GM12872 (cell line): ENCODE measurements at regions not wholly inside any gene's neighbourhood (a gene's known extent, or its start where the extent isn't known, plus 50 kb on each side); places are given as distances from the start of the nearest gene placed in this dataset.

ENCODE experiments used
- CTCF ChIP-seq: IDR thresholded peaks from 3 replicates; pipeline ENCODE4 v1.5.1; 2011; ENCODE audit warnings: low read depth, mild to moderate bottlenecking, low read length, moderate library complexity; ENCODE audit not compliant: insufficient read depth

DNA sequence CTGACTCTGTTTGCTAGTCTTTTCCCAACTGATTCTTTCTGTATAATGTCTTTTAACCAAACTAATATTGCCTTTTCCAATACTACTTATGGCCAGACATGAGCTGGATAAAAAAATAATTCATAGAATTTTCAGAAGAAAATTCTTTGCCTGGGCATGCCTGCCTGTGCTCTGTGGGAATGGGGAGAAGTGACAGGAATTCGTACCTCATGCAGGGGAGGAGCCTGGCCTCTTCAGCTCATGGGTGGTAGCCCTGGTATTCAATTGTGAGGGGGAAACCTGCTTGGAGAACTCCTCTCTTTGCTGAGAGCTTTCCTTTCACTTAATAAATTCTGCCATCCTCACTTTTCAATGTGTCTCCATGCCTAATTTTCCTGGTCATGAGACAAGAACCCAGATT lies 928.8 kb downstream of the FAM181B start:
- TF ChIP-seq CTCF: no peak

DNA sequence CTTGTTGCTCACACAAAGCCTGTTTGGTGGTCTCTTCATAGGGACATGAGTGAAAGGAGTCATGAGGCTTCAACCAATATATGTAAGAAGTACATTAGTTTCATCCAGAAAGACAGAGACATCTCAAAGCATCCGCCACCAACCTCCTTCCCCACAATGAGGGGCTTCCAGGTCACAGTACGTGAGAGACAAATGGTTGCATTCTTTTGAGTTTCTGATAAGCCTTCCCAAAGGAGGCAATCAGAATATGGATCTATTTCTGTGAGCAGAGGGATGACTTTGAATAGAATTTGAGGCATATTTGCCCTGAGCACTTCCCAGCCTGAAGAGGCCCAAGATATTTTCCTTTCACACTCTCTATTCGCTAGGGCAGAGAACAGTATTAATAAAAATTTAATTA lies 931.1 kb downstream of the FAM181B start:
- no peak for TF ChIP-seq CTCF

- TF ChIP-seq CTCF: no peak
These were observed 941.2 kb downstream of the FAM181B start for GRCh38 chr11:81792416-81792815.

- TF ChIP-seq CTCF: no peak
These were observed 946.0 kb downstream of the FAM181B start for GRCh38 chr11:81787584-81788049.

- no peak for TF ChIP-seq CTCF
These were observed 961.5 kb downstream of the FAM181B start for GRCh38 chr11:81772166-81772565.

GRCh38 chr11:81756864-81757595 lies 976.6 kb downstream of the FAM181B start:
- TF ChIP-seq CTCF: no peak

GRCh38 chr11:81749245-81749644 lies 984.4 kb downstream of the FAM181B start:
- TF ChIP-seq CTCF: no peak
